ENCODE measurements at regions not wholly inside any gene's neighbourhood (a gene's known extent, or its start where the extent isn't known, plus 50 kb on each side); places are given as distances from the start of the nearest gene placed in this dataset.
"Not testable (repeated sequence)": the region's sequence is repeated elsewhere in the genome, so short reads cannot be mapped to it uniquely, and the experiment has no call there.

DNA sequence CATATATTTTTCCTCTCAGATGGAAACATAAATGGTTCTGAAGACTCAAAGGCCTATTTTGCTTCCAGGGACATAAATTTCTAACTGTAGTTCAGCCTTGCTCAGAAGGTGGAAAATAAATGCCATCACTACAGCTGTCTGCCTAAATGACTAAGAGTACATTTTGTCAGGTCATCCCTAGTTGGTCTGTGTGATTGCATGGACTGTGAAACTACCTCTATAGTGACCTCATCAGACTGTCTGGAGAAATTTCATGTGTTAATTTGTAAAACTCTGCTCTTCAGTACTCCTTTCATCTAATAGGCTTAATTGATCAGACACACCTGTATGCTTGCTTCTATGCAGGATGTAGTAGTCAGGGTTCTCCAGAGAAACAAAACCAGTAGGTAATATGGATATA is 886.9 kb downstream of the AMY1C start:
- no peaks in the 10 kb centered on the region for H3K27me3 ChIP-seq (ENCODE audit: control insufficient read depth, insufficient read depth, low read length)
- H3K36me3 ChIP-seq (ENCODE audit: control insufficient read depth, insufficient read depth, low read length): no peaks in the 10 kb centered on the region
- TF ChIP-seq CTCF (IDR thresholded peaks at IDR 0.05; ENCODE audit: insufficient read depth, low read length, poor library complexity, severe bottlenecking): no peak
- peak; percentile 2 for DNase-seq (ENCODE audit: low read depth)
- no peak overlapping the region for H3K4me3 ChIP-seq (ENCODE audit: low read depth, low read length)

DNA sequence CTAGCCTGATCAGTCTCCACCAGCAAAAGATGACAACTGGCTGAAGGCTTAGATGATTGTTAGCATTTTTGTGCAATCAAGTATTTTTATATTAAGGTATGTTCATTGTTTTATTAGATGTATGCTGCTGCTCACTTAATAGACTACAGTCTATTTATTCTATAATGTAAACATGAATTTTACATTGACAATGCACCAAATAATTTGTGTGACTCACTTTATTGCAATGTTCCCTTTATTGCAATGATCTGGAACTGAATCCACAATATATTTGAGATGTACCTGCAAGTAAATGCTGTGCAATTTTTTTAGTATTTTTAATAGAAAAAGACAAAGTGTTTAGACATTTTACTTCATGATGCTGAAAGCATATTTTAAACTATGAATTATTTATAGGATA is 896.5 kb downstream of the AMY1C start:
- Histone ChIP-seq H3K36me3 (ENCODE audit: control insufficient read depth, insufficient read depth, low read length) (no peaks in the 10 kb centered on the region), H3K4me3 (ENCODE audit: low read depth, low read length) (no peak overlapping the region), H3K27me3 (ENCODE audit: control insufficient read depth, insufficient read depth, low read length) (no peaks in the 10 kb centered on the region)
- TF ChIP-seq CTCF (IDR thresholded peaks at IDR 0.05; ENCODE audit: insufficient read depth, low read length, poor library complexity, severe bottlenecking): no peak
- no peak for DNase-seq (ENCODE audit: low read depth)

DNA sequence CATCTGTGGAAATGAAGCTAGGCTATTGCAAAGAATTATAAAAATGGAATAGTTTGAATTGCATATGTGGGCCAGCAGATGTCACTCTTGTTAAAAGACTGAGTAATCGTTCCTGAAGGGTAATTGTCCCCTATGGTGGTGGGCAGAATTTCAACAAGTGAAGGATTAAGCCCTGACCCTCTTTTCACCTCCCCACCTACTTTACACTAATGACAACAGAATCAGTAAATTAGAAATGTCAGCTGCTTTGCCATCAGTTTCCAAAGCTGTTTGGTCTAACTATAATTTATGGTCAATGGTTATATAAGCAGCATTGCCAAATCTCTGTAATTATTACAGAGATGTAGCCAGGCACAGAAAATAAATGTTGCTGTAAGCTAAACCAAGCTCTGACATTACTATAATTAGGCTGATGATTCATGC is 898.6 kb downstream of the AMY1C start:
- no peaks in the 10 kb centered on the region for H3K36me3 ChIP-seq (ENCODE audit: control insufficient read depth, insufficient read depth, low read length)
- H3K4me3 ChIP-seq (ENCODE audit: low read depth, low read length): no peak overlapping the region
- no peaks in the 10 kb centered on the region for H3K27me3 ChIP-seq (ENCODE audit: control insufficient read depth, insufficient read depth, low read length)
- no peak for DNase-seq (ENCODE audit: low read depth)
- TF ChIP-seq CTCF (IDR thresholded peaks at IDR 0.05; ENCODE audit: insufficient read depth, low read length, poor library complexity, severe bottlenecking): peak; percentile 62

DNA sequence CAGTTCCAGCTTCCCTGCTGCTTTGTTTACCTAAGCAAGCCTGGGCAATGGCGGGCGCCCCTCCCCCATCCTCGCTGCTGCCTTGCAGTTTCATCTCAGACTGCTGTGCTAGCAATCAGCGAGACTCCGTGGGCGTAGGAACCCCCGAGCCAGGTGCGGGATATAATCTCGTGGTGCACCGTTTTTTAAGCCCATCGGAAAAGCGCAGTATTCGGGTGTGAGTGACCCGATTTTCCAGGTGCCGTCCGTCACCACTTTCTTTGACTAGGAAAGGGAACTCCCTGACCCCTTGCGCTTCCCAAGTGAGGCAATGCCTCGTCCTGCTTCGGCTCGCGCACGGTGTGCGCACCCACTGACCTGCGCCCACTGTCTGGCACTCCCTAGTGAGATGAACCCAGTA is 914.7 kb downstream of the AMY1C start:
- H3K36me3 ChIP-seq (ENCODE audit: control insufficient read depth, insufficient read depth, low read length); DNase-seq (ENCODE audit: low read depth); H3K27me3 ChIP-seq (ENCODE audit: control insufficient read depth, insufficient read depth, low read length); H3K4me3 ChIP-seq (ENCODE audit: low read depth, low read length): not testable (repeated sequence)

GRCh38 chr1:104665300-104665699 is 915.6 kb downstream of the AMY1C start:
- no peak for DNase-seq (ENCODE audit: low read depth)
- H3K4me3 ChIP-seq (ENCODE audit: low read depth, low read length): no peak overlapping the region
- H3K27me3 ChIP-seq (ENCODE audit: control insufficient read depth, insufficient read depth, low read length): no peaks in the 10 kb centered on the region
- no peak for TF ChIP-seq CTCF (IDR thresholded peaks at IDR 0.05; ENCODE audit: insufficient read depth, low read length, poor library complexity, severe bottlenecking)
- no peaks in the 10 kb centered on the region for H3K36me3 ChIP-seq (ENCODE audit: control insufficient read depth, insufficient read depth, low read length)

- no peak for TF ChIP-seq CTCF (IDR thresholded peaks at IDR 0.05; ENCODE audit: insufficient read depth, low read length, poor library complexity, severe bottlenecking)
- no peak for DNase-seq (ENCODE audit: low read depth)
- Histone ChIP-seq H3K4me3 (ENCODE audit: low read depth, low read length) (no peak overlapping the region), H3K27me3 (ENCODE audit: control insufficient read depth, insufficient read depth, low read length) (no peaks in the 10 kb centered on the region), H3K36me3 (ENCODE audit: control insufficient read depth, insufficient read depth, low read length) (no peaks in the 10 kb centered on the region)
These were observed 922.1 kb downstream of the AMY1C start for GRCh38 chr1:104671684-104672353.
